HG03565 (cell line): ENCODE measurements at regions not wholly inside any gene's neighbourhood (a gene's known extent, or its start where the extent isn't known, plus 50 kb on each side); places are given as distances from the start of the nearest gene placed in this dataset.

ENCODE experiments used
- ATAC-seq: cut with Tn5 transposase; IDR thresholded peaks from one replicate; pipeline ENCODE4 v1.9.1; 2021; ENCODE audit warnings: mild to moderate bottlenecking, moderate library complexity; ENCODE audit not compliant: unreplicated experiment

- no peak for ATAC-seq
These were observed 51.5 kb upstream of the VAV3 start for GRCh38 chr1:108016451-108016920.
